SK-N-SH (cell line): ENCODE measurements at regions not wholly inside any gene's neighbourhood (a gene's known extent, or its start where the extent isn't known, plus 50 kb on each side); places are given as distances from the start of the nearest gene placed in this dataset.

Experiments
- CTCF ChIA-PET: fragments of 300-600, 350-600 bp; formaldehyde crosslinking; extraction: SDS; loops from one replicate; lab custom pipeline; 2021; lab: Yijun Ruan, JAX
- POLR2A ChIA-PET: fragments of 350-600 bp; sonication (Branson Sonifier 250); formaldehyde crosslinking; extraction: SDS; loops from one replicate; lab custom pipeline; 2020; ENCODE audit warnings: antibody characterized with exemption, inconsistent platforms; lab: Yijun Ruan, JAX
- DNase-seq: peaks from one replicate; pipeline ENCODE4 v3.0.0; 2012
- H2AFZ ChIP-seq: fragments of 200-600 bp; sonication (generic); 2 replicates; pipeline ENCODE4 v1.8.1; 2016; ENCODE audit warnings: antibody characterized with exemption, mild to moderate bottlenecking, low read depth
- H3F3A ChIP-seq: fragments of 200-600 bp; sonication (generic); replicated peaks from 2 replicates; pipeline ENCODE3; 2016; ENCODE audit warnings: antibody characterized with exemption, mild to moderate bottlenecking; ENCODE audit not compliant: insufficient read depth
- H3K27ac ChIP-seq, 2 experiments: fragments of 200-500 bp in 1 of 2; fragments of 200-600 bp in 1 of 2; sonication (Bioruptor generic) in 1 of 2; sonication (generic), shearing (Covaris generic) in 1 of 2; 2 replicates each; pipeline versions ENCODE4 v1.5.1 to v1.6.1; 2014 to 2016; ENCODE audit warnings: low read depth in 2 of 2, inconsistent platforms in 1 of 2, low read length in 1 of 2, mild to moderate bottlenecking in 1 of 2, mixed read lengths in 1 of 2
- H3K27me3 ChIP-seq: fragments of 200-600 bp; sonication (generic), shearing (Covaris generic); 2 replicates; pipeline ENCODE4 v1.6.1; 2016; ENCODE audit warnings: mixed run types; ENCODE audit not compliant: insufficient read depth
- H3K36me3 ChIP-seq, 2 experiments: fragments of 200-500 bp in 1 of 2; fragments of 200-600 bp in 1 of 2; sonication (Bioruptor generic) in 1 of 2; sonication (generic) in 1 of 2; replicated peaks in 1 of 2; 2 replicates each; pipeline versions ENCODE3 to v1.5.1; 2014 to 2016; ENCODE audit warnings: low read length in 1 of 2, mild to moderate bottlenecking in 1 of 2; ENCODE audit not compliant: insufficient read depth in 2 of 2, control insufficient read depth in 1 of 2
- H3K4me1 ChIP-seq, 2 experiments: fragments of 200-500 bp in 1 of 2; fragments of 200-600 bp in 1 of 2; sonication (Bioruptor generic) in 1 of 2; sonication (generic), shearing (Covaris generic) in 1 of 2; 2 replicates each; pipeline versions ENCODE4 v1.5.1 to v1.6.1; 2014 to 2016; ENCODE audit warnings: low read depth in 1 of 2, low read length in 1 of 2, mixed run types in 1 of 2; ENCODE audit not compliant: insufficient read depth in 2 of 2, control insufficient read depth in 1 of 2
- H3K4me2 ChIP-seq: fragments of 200-600 bp; sonication (generic), shearing (Covaris generic); 2 replicates; pipeline ENCODE4 v1.6.1; 2017; ENCODE audit warnings: mixed run types
- H3K4me3 ChIP-seq, 2 experiments: fragments of 200-500 bp in 1 of 2; fragments of 200-600 bp in 1 of 2; sonication (Bioruptor generic) in 1 of 2; sonication (generic), shearing (Covaris generic) in 1 of 2; 2 replicates each; pipeline versions ENCODE4 v1.5.1 to v1.8.1; 2014 to 2016; ENCODE audit warnings: low read depth in 2 of 2, inconsistent platforms in 1 of 2, low read length in 1 of 2, mild to moderate bottlenecking in 1 of 2, mixed read lengths in 1 of 2, moderate library complexity in 1 of 2
- H3K79me2 ChIP-seq: fragments of 200-600 bp; sonication (generic); 2 replicates; pipeline ENCODE4 v1.8.1; 2017; ENCODE audit warnings: mild to moderate bottlenecking; ENCODE audit not compliant: insufficient read depth
- H3K9ac ChIP-seq: fragments of 200-600 bp; sonication (generic); 2 replicates; pipeline ENCODE4 v1.6.1; 2017; ENCODE audit warnings: mixed run types
- H3K9me2 ChIP-seq: fragments of 200-600 bp; sonication (generic); 2 replicates; pipeline ENCODE4 v1.6.1; 2017; ENCODE audit warnings: mixed run types
- H3K9me3 ChIP-seq: fragments of 200-600 bp; sonication (generic); 2 replicates; pipeline ENCODE4 v1.6.1; 2017; ENCODE audit warnings: mixed run types, mild to moderate bottlenecking, moderate library complexity
- H4K20me1 ChIP-seq: fragments of 200-600 bp; sonication (generic); 2 replicates; pipeline ENCODE4 v1.6.1; 2017; ENCODE audit warnings: mild to moderate bottlenecking, mixed run types; ENCODE audit not compliant: insufficient read depth
- CHD2 ChIP-seq: fragments of 150-350 bp; IDR thresholded peaks from 2 replicates; pipeline ENCODE4 v1.6.1; 2018; ENCODE audit warnings: low read length; ENCODE audit not compliant: partially characterized antibody
- ELF1 ChIP-seq: IDR thresholded peaks from 2 replicates; pipeline ENCODE4 v1.4.0; 2012
- EZH2phosphoT487 ChIP-seq: fragments of 200-600 bp; sonication (generic); IDR thresholded peaks from 2 replicates; pipeline ENCODE4 v1.6.1; 2017; ENCODE audit warnings: low read depth, mixed run types, mild to moderate bottlenecking, antibody characterized with exemption, moderate library complexity, borderline replicate concordance
- FOSL2 ChIP-seq: IDR thresholded peaks from 2 replicates; pipeline ENCODE4 v1.4.0; 2012; ENCODE audit warnings: low read depth, mild to moderate bottlenecking, moderate library complexity, borderline replicate concordance
- FOXJ3 ChIP-seq: sonication (generic); formaldehyde crosslinking; IDR thresholded peaks from 2 replicates; pipeline ENCODE4 v1.5.1; 2020; ENCODE audit warnings: mild to moderate bottlenecking, missing genetic modification reagents
- FOXM1 ChIP-seq: IDR thresholded peaks from 2 replicates; pipeline ENCODE4 v1.4.0; 2012; ENCODE audit warnings: low read depth, mild to moderate bottlenecking
- GABPA ChIP-seq: IDR thresholded peaks from 2 replicates; pipeline ENCODE4 v1.4.0; 2012; ENCODE audit warnings: low read depth, mild to moderate bottlenecking
- GATA2 ChIP-seq: sonication (generic); formaldehyde crosslinking; IDR thresholded peaks from 2 replicates; pipeline ENCODE4 v1.5.0; 2020; ENCODE audit warnings: mild to moderate bottlenecking, missing genetic modification reagents
- MXI1 ChIP-seq: IDR thresholded peaks from 2 replicates; pipeline ENCODE4 v1.6.1; 2012; ENCODE audit warnings: mild to moderate bottlenecking, low read depth, low read length, improper control_type of control experiment
- PBX3 ChIP-seq: IDR thresholded peaks from 2 replicates; pipeline ENCODE4; 2012
- RAD21 ChIP-seq: IDR thresholded peaks from 2 replicates; pipeline ENCODE4 v1.6.1; 2012; ENCODE audit warnings: mild to moderate bottlenecking, low read length
- SIN3A ChIP-seq: IDR thresholded peaks from 2 replicates; pipeline ENCODE4 v1.6.1; 2012; ENCODE audit warnings: low read depth, mild to moderate bottlenecking, low read length, moderate library complexity, borderline replicate concordance
- SMC3 ChIP-seq: IDR thresholded peaks from 2 replicates; pipeline ENCODE4 v1.6.1; 2012; ENCODE audit warnings: low read depth, low read length, improper control_type of control experiment
- TCF12 ChIP-seq: IDR thresholded peaks from 2 replicates; pipeline ENCODE4 v1.4.0; 2012
- YY1 ChIP-seq: IDR thresholded peaks from 2 replicates; pipeline ENCODE4 v1.4.0; 2012; ENCODE audit warnings: low read depth, mild to moderate bottlenecking
- ZBTB33 ChIP-seq: IDR thresholded peaks from 2 replicates; pipeline ENCODE4 v1.4.0; 2012; ENCODE audit warnings: low read depth, borderline replicate concordance
- WGBS: methylation state at CpG from one replicate; pipeline ENCODE4 v1.1.6; 2017; ENCODE audit warnings: low lambda C conversion rate; 5-methylcytosine and 5-hydroxymethylcytosine counted together
- TF ChIP-seq, protein P1 (sequence below): fragments of 200-600 bp; sonication (generic); IDR thresholded peaks from 2 replicates; pipeline ENCODE4 v1.6.1; 2017; ENCODE audit warnings: antibody characterized with exemption, mild to moderate bottlenecking, moderate library complexity
- TF ChIP-seq, protein P2 (sequence below): fragments of 150-350 bp; IDR thresholded peaks from 2 replicates; pipeline ENCODE4 v1.6.1; 2017; ENCODE audit warnings: antibody characterized with exemption, low read length, low read depth, borderline replicate concordance

DNA sequence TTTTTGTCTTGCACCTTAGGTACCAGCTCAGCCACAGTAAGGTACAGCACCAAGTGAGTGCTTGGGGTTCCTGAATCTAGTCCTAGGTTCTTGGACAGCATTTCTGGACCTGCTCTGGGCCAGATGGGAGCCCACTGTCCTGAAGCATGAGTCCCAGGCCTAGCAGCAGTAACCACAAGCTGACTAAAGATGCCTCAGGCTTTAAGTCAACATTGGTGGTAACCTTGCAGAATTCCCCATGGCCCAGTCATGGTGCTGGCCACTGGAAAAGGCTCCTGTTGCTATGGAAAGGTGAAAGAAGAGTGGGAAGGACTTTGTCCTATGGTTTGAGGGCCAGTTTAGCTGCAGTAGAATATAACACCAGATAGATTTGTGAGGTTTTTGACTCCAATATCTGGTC, 86.9 kb upstream of the CLEC14A start:
- Histone ChIP-seq H3K4me1 (no peaks in the 10 kb centered on the region), H4K20me1 (no peaks in the 10 kb centered on the region), H3F3A (no peaks in the 10 kb centered on the region), H2AFZ (no peak overlapping the region), H3K9me3 (no peaks in the 10 kb centered on the region), H3K4me2 (no peak overlapping the region), H3K79me2 (no peaks in the 10 kb centered on the region), H3K27me3 (no peaks in the 10 kb centered on the region), H3K36me3 (no peaks in the 10 kb centered on the region), H3K9ac (no peak overlapping the region)
- CTCF ChIA-PET = no interaction called here
- no peak for DNase-seq
- TF ChIP-seq GATA2 = no peak
- TF ChIP-seq, protein P1, sequence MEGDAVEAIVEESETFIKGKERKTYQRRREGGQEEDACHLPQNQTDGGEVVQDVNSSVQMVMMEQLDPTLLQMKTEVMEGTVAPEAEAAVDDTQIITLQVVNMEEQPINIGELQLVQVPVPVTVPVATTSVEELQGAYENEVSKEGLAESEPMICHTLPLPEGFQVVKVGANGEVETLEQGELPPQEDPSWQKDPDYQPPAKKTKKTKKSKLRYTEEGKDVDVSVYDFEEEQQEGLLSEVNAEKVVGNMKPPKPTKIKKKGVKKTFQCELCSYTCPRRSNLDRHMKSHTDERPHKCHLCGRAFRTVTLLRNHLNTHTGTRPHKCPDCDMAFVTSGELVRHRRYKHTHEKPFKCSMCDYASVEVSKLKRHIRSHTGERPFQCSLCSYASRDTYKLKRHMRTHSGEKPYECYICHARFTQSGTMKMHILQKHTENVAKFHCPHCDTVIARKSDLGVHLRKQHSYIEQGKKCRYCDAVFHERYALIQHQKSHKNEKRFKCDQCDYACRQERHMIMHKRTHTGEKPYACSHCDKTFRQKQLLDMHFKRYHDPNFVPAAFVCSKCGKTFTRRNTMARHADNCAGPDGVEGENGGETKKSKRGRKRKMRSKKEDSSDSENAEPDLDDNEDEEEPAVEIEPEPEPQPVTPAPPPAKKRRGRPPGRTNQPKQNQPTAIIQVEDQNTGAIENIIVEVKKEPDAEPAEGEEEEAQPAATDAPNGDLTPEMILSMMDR = no peak
- TF ChIP-seq, protein P2, sequence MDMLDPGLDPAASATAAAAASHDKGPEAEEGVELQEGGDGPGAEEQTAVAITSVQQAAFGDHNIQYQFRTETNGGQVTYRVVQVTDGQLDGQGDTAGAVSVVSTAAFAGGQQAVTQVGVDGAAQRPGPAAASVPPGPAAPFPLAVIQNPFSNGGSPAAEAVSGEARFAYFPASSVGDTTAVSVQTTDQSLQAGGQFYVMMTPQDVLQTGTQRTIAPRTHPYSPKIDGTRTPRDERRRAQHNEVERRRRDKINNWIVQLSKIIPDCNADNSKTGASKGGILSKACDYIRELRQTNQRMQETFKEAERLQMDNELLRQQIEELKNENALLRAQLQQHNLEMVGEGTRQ = no peak
- TF ChIP-seq SIN3A = no peak
- no peak for TF ChIP-seq CHD2
- TF ChIP-seq, all 33 proteins: peak for 0
- H3K27ac ChIP-seq = no peak overlapping the region
- POLR2A ChIA-PET = no interaction called here
- no peaks in the 10 kb centered on the region for H3K9me2 ChIP-seq
- H3K4me3 ChIP-seq = no peak overlapping the region

DNA sequence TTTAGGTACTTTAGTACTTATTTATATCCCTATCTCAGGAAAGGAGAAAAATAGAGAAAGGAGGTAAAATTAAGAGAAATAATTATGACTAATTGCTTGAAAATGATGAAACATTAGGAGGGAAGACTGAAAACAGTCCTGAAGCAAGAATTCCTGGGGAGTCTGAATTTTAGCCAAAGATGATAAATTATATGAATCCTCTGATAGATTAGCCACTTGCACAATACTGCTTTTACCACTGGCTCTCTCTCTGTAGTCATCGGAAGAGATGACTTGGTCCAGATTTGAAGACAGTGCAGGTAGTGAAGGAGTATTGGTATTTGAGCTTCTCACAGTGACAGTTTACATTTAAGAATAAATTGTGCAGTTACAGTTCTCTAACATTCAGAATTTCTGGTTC, 83.8 kb upstream of the CLEC14A start:
- TF ChIP-seq SIN3A (no peak), FOXJ3 (no peak), PBX3 (peak; percentile 19)
- Histone ChIP-seq H3K36me3 (no peaks in the 10 kb centered on the region), H2AFZ (no peak overlapping the region), H3K4me2 (no peak overlapping the region), H3K9me2 (no peaks in the 10 kb centered on the region), H3K27me3 (no peaks in the 10 kb centered on the region), H3K79me2 (no peaks in the 10 kb centered on the region), H3F3A (no peaks in the 10 kb centered on the region), H3K27ac (no peak overlapping the region), H3K9me3 (no peaks in the 10 kb centered on the region), H3K4me3 (no peak overlapping the region), H3K4me1 (no peaks in the 10 kb centered on the region), H4K20me1 (no peaks in the 10 kb centered on the region), H3K9ac (no peak overlapping the region)
- CTCF ChIA-PET = no interaction called here
- POLR2A ChIA-PET = no interaction called here
- whole genome bisulfite sequencing = 29% methylated on average over 1 of the region's 1 CpG
- no peak for DNase-seq

DNA sequence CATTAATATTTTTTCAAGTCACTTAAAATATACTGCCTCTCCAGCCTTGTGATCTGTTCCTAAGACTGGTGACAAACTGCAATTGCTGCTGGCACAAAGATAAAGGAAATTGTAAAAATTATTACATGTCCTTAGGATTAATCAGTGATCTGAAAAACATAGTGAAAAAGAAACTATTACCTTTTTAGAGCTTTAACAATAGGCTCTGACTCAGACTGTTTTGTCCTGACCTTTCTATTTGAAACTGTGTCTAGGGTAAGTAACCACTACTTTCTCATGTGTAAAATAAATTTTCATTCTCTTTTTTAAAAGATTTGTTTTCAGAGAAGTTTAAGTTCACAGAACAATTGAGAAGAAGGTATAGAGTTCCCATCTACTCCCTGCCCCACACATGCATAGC, 80.4 kb upstream of the CLEC14A start:
- no peaks in the 10 kb centered on the region for H3K9me3 ChIP-seq
- DNase-seq = no peak
- no peak overlapping the region for H2AFZ ChIP-seq
- POLR2A ChIA-PET = no interaction called here
- H3K27ac ChIP-seq = no peak overlapping the region
- no peaks in the 10 kb centered on the region for H3K79me2 ChIP-seq
- CTCF ChIA-PET = no interaction called here
- no peak overlapping the region for H3K9ac ChIP-seq
- no peaks in the 10 kb centered on the region for H3K4me1 ChIP-seq
- H3K36me3 ChIP-seq = no peaks in the 10 kb centered on the region
- H3K27me3 ChIP-seq = no peaks in the 10 kb centered on the region
- H4K20me1 ChIP-seq = no peaks in the 10 kb centered on the region
- no peak overlapping the region for H3K4me3 ChIP-seq
- no peak overlapping the region for H3K4me2 ChIP-seq
- no peaks in the 10 kb centered on the region for H3F3A ChIP-seq
- H3K9me2 ChIP-seq = no peaks in the 10 kb centered on the region
- TF ChIP-seq, protein P2 = no peak
- TF ChIP-seq FOXJ3 = no peak
- no peak for TF ChIP-seq FOSL2
- no peak for TF ChIP-seq GABPA
- no peak for TF ChIP-seq ELF1
- TF ChIP-seq MXI1 = no peak
- no peak for TF ChIP-seq TCF12
- TF ChIP-seq GATA2 = no peak
- TF ChIP-seq RAD21 = no peak
- no peak for TF ChIP-seq EZH2phosphoT487
- no peak for TF ChIP-seq FOXM1
- no peak for TF ChIP-seq ZBTB33
- no peak for TF ChIP-seq YY1
- no peak for TF ChIP-seq SMC3
